Cardiac muscle cell (in vitro differentiated cells and primary cell): ENCODE measurements at regions not wholly inside any gene's neighbourhood (a gene's known extent, or its start where the extent isn't known, plus 50 kb on each side); places are given as distances from the start of the nearest gene placed in this dataset.

ENCODE experiments used
- DNase-seq, 2 donors: peaks; one replicate each; pipeline versions ENCODE4 v3.0.0 to v3.0.0-alpha.2; 2010 to 2017; ENCODE audit warnings: low read depth in 1 of 2, low spot score in 1 of 2
- H3K27ac ChIP-seq: fragments of 200-600 bp; sonication (generic); 2 replicates; pipeline ENCODE4 v1.5.1; 2016
- H3K27me3 ChIP-seq: fragments of 200-600 bp; sonication (generic); 2 replicates; pipeline ENCODE4 v1.6.0; 2016; ENCODE audit warnings: control low read depth
- H3K36me3 ChIP-seq: fragments of 200-600 bp; sonication (generic); 2 replicates; pipeline ENCODE4 v1.5.1; 2016; ENCODE audit warnings: control low read depth
- H3K4me1 ChIP-seq: fragments of 200-600 bp; sonication (generic); 2 replicates; pipeline ENCODE4 v1.8.1; 2017; ENCODE audit warnings: low read depth, mild to moderate bottlenecking, mixed run types
- H3K4me3 ChIP-seq: fragments of 200-600 bp; sonication (generic); 2 replicates; pipeline ENCODE4 v1.5.1; 2016; ENCODE audit warnings: mild to moderate bottlenecking
- H3K9me3 ChIP-seq: fragments of 200-600 bp; sonication (generic); 2 replicates; pipeline ENCODE4 v1.5.1; 2017; ENCODE audit warnings: low read depth, mild to moderate bottlenecking, control low read depth
- CTCF ChIP-seq: IDR thresholded peaks from 2 replicates; pipeline ENCODE4 v1.5.1; 2012; ENCODE audit warnings: low read depth, mild to moderate bottlenecking, low read length

GRCh38 chr14:98242903-98243302 is 1029.1 kb downstream of the BCL11B start:
- no peaks in the 10 kb centered on the region for H3K9me3 ChIP-seq
- H3K36me3 ChIP-seq, result no peaks in the 10 kb centered on the region
- H3K4me1 ChIP-seq, result no peaks in the 10 kb centered on the region
- no peak overlapping the region for H3K27ac ChIP-seq
- TF ChIP-seq CTCF, result no peak
- no peaks in the 10 kb centered on the region for H3K27me3 ChIP-seq
- DNase-seq, result no peak
- H3K4me3 ChIP-seq, result no peak overlapping the region

GRCh38 chr14:98243332-98243731 is 1028.7 kb downstream of the BCL11B start:
- no peak for TF ChIP-seq CTCF
- Histone ChIP-seq H3K4me3 (no peak overlapping the region), H3K36me3 (no peaks in the 10 kb centered on the region), H3K27me3 (no peaks in the 10 kb centered on the region), H3K4me1 (no peaks in the 10 kb centered on the region), H3K27ac (no peak overlapping the region), H3K9me3 (no peaks in the 10 kb centered on the region)
- DNase-seq, result no peak

- no peak overlapping the region for H3K4me3 ChIP-seq
- DNase-seq, result no peak
These were observed 1027.6 kb downstream of the BCL11B start for GRCh38 chr14:98244162-98244948.

GRCh38 chr14:98244966-98245569 is 1026.9 kb downstream of the BCL11B start:
- no peaks in the 10 kb centered on the region for H3K9me3 ChIP-seq
- no peak for DNase-seq
- no peak overlapping the region for H3K27ac ChIP-seq
- TF ChIP-seq CTCF, result no peak
- H3K4me3 ChIP-seq, result no peak overlapping the region
- no peaks in the 10 kb centered on the region for H3K27me3 ChIP-seq
- no peaks in the 10 kb centered on the region for H3K36me3 ChIP-seq
- H3K4me1 ChIP-seq, result no peaks in the 10 kb centered on the region

More at GRCh38 chr14:98244162-98244948, 1027.6 kb downstream of the BCL11B start:
- no peaks in the 10 kb centered on the region for H3K9me3 ChIP-seq
- H3K4me1 ChIP-seq, result no peaks in the 10 kb centered on the region
- no peak overlapping the region for H3K27ac ChIP-seq
- H3K27me3 ChIP-seq, result no peaks in the 10 kb centered on the region
- H3K36me3 ChIP-seq, result no peaks in the 10 kb centered on the region
- TF ChIP-seq CTCF, result no peak

GRCh38 chr14:98249057-98249456 is 1022.9 kb downstream of the BCL11B start:
- TF ChIP-seq CTCF, result no peak
- Histone ChIP-seq H3K4me1 (no peaks in the 10 kb centered on the region), H3K9me3 (no peaks in the 10 kb centered on the region), H3K27me3 (no peaks in the 10 kb centered on the region), H3K27ac (no peak overlapping the region), H3K4me3 (no peak overlapping the region), H3K36me3 (no peaks in the 10 kb centered on the region)
- DNase-seq, result no peak
